Stomach (tissue), 4 donors: ENCODE measurements at regions not wholly inside any gene's neighbourhood (a gene's known extent, or its start where the extent isn't known, plus 50 kb on each side); places are given as distances from the start of the nearest gene placed in this dataset.

Experiments
- CTCF ChIP-seq, 7 experiments: fragments of 450-650 bp in 4 of 7; fragments of 200-600 bp in 3 of 7; sonication (generic) in 3 of 7; IDR thresholded peaks; one replicate each; pipeline ENCODE4 v1.5.1; 2016 to 2019; ENCODE audit warnings: antibody characterized with exemption in 7 of 7, control low read depth in 2 of 7, mild to moderate bottlenecking in 1 of 7
- EP300 ChIP-seq: sonication (generic); formaldehyde crosslinking; IDR thresholded peaks from one replicate; pipeline ENCODE4 v1.6.1; 2017; ENCODE audit warnings: antibody characterized with exemption
- POLR2A ChIP-seq, 4 donors: fragments of 450-650 bp; IDR thresholded peaks; one replicate each; pipeline ENCODE4 v1.6.1; 2016; ENCODE audit warnings: antibody characterized with exemption in 4 of 4, control low read depth in 2 of 4, mild to moderate bottlenecking in 1 of 4, moderate library complexity in 1 of 4
- POLR2AphosphoS5 ChIP-seq, 3 donors: sonication (generic); formaldehyde crosslinking; IDR thresholded peaks; one replicate each; pipeline ENCODE4 v1.6.1; 2016; ENCODE audit warnings: antibody characterized with exemption in 3 of 3

- no peak for TF ChIP-seq CTCF (IDR thresholded peaks at IDR 0.05)
- no peak for TF ChIP-seq POLR2A (IDR thresholded peaks at IDR 0.05)
- no peak for TF ChIP-seq POLR2AphosphoS5 (IDR thresholded peaks at IDR 0.05)
- no peak for TF ChIP-seq EP300
Observed at GRCh38 chr12:118618695-118619094, 242.3 kb downstream of the SUDS3 start.
